ENCODE measurements at regions not wholly inside any gene's neighbourhood (a gene's known extent, or its start where the extent isn't known, plus 50 kb on each side); places are given as distances from the start of the nearest gene placed in this dataset.

DNA sequence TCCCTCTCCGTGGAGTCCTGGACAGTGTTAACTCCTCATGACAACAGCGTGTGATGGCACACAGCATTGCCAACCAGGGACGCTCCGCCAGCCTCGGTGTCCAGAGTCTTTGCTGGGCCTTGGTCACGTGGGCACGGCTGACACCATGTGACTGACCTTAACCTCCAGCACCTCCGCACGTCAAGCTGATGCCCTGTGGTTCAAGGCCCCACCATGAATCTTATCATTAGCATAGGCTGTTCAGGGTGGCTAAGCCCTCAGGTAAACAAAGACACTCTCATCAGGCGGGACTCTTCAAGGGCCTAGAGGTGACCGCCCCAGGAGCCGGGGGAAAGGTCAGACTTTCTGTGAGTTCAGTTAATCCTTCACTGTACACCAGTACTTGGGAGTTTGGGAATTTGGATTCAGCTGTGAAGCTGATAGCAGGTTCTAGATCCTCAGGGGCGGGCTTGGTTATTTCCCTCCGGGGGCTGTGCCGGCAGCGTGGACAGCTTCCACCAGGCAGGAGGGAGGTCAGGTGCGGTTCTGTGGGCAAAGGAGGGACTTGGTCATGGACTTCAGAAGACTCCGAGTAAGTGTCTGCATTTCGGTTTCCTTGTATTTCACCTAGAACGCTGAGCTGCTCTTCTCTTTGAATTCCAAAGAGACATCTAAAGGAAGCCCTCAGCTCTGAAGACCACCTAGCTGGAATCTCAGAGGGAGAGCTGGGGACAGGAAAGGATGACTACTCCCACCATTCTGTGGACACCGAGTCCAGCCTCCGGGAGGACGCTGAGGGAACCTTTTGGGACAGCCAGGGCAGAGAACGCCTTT lies 195.5 kb upstream of the CIBAR2 start:
- DNase-seq: no peak

DNA sequence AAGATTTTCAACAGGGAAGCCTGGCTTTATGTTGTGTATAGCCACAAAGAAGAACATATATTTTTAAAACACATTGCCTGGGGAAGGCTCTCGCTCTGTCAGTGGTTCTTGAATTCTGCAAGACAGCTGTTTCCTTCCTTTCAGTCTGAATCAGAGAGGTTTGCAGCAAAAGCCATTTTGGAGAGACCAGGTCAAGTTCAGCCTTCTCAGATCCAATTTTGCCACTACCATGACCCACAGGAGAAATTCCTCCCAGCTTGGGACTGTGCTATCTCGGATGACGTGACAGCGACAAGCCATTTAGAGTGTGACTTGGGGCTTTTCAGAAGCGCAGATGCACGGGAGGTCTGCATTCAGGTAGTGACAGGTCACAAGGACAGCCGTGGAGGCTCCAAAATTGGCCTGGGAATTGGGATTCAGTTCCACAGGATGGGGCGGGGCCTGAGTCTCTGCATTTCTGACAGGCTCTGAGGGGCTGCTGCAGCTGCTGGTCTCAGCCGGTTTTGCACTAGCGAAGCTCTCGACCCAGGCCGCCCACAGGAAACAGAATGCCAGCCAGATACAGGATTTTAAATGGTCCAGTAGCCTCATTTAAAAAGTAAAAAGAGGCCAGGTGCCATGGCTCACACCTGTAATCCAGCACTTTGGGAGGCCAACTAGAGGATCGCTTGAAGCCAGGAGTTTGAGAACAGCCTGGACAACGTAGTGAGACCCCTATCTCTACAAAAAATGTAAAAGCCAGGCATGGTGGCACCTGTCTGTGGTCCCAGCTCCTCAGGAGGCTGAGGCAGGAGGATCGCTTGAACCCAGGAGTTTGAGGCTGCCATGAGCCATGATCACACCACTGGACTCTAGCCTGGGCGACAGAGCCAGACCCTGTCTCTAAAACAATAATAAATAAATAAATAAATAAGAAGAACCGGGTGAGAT lies 196.6 kb upstream of the CIBAR2 start:
- DNase-seq: peak in 2 of 56 donors; percentile 8 to 15

DNA sequence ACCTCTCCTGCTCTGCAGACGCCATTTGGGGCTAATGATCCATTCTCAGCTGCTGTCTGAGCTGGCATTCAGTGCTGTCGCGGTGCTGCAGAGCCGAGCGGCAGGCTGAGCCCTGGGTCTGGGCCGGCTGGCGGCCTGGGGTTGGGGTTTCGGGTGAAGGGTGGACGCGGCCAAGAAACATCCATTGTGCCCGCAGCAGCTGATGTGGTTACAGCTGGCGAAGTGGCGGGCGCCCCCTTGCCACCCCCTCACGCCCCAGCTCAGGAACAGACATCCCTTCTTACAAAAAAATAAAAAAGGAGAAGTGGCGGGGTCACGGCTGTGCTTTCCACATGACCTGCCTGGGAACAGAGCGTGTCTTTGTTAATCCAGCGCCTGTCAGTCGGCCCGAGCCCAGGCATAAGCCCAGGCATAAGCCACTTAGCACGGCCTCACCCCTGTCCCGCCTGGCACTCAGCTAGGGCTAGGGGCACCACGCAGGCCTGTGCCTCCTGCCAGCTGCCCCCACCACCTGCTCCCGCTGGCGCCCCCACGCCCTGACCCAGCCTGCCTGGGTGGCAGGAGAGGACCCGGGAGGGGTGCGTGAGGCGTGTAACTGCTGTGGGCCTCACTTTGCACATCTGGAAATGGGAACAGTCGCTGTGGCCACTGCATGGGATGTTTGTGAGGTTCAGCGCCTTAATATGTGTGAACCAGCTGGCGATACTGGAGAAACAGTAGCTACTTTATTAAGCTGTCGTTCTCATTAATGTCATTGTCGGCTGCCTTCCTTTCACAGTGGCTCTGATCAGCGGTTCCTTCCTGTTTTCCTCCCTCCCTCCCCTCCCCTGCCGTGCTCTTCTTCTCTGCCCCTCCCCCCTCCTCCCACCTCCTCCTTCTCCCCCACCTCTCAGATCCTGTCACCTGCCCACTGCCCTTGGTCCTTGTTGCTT lies 197.7 kb upstream of the CIBAR2 start:
- DNase-seq: peak in 55 of 56 donors; percentile 53 to 96 (median 88)

DNA sequence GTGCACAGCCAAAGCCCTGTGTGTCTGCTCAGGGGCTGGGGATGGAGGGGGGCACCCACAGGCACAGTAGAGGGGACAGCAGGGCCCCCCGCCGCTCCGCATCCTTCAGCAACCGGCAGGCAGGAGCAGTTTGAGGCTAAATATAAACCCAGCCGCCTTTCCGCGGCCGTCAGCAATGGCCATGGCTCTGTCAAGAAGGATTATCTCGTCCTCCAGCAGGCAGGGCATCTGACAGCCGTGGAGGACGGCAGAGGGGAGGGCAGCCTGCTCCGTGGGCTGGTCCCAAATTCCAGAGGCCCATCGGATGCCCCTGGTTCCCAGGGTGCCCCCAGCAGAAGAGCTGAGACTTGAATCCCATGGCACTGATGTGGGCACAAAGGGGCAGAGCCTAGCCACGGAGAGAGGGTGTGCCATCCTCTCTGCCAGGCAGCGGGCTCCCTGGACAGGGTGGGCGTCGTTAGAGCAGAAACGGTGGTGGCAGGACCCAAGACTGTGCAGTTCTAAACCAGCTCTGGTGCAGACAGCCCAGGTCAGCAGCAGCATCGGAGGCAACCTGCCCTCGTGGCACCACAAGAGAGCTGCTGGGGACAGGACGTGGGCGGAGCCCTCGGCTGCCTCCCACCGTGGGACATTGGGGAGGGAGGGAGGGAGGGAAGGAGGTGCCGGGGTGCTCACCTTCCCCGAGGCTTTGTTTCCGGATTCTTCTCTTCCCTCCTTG lies 198.8 kb upstream of the CIBAR2 start:
- DNase-seq: peak in 4 of 56 donors; percentile 14 to 57 (median 30)

DNA sequence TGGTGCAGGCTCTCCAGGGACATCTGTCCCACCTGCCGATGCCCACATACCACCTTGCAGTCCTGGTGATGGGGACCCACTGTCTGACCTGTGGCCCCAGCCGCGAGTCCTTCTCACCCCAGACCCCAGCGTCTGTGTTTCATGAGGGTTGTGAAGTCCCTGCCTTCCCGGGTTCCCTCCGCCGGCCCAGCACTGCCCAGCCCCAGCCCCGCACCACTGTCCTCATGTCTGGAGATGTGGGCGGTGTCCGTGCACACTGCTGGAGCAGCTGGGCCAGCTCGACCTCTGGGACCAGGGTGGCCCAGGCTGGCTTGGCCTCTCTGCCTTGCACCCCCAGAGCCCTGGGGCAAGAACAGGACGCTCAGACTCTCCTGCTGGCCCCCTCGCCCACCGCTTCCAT lies 199.5 kb upstream of the CIBAR2 start:
- DNase-seq: no peak

DNA sequence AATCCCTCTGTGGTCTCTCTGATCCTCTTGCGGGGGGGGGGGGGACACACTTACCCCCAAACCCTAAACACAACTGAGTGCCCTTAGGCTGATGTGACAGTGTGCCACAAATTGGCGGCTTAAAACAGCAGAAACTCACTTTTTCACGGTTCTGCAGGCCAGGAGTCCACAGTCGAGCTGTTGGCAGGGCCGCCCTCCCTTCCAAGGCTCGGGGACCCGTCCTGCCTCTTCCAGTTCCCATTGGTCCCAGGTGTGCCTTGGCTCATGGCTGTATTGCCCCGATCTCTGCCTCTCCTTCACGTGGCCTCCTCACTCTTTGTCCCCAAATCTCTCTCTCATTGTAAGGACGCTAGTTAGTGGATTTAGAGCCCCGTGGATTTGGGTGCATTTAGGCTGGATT lies 199.9 kb upstream of the CIBAR2 start:
- DNase-seq: no peak

DNA sequence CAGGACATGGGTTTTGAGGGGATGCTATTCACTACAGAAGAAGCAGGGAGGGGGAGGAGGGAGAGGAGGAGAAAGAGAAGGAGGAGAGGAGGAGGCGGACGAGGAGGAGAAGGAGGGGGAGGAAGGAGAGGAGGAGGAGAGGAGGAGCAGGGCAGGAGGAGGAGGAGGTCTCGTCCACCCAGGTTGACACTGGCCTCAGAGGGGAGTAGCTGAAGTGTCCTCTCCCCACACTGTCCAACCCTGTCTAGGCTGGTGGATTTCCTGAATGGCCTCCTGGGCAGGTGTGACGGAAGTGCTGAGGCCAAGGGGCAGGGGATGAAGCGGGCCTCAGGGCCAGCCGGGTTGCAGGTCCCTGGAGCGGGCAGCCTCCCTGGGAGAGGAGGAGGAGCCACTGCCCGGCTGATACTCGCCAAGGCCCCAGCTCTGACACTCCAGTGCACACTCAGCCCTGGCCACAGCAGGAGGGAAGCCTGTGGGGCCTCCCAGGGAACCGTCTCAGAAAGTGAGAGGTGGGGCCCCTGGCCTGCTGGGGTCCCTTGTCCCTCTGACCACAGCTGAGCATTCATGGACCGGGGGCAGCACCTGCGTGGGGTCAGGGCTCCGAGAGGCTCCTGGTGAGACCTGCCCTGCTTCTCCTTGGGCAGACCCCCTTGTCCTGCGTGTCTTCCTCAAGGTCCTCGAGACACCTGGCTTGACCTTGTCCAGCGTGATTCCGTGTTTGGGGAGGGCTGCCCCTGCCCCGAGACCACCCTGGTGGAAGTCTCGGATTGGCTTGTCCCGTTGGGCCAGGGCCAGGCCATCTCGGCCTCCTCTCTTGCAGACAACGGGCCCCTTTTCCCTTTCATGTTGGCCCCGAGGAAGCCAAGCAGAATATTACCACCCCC lies 200.6 kb upstream of the CIBAR2 start:
- DNase-seq: peak in 1 of 56 donors; percentile 56

DNA sequence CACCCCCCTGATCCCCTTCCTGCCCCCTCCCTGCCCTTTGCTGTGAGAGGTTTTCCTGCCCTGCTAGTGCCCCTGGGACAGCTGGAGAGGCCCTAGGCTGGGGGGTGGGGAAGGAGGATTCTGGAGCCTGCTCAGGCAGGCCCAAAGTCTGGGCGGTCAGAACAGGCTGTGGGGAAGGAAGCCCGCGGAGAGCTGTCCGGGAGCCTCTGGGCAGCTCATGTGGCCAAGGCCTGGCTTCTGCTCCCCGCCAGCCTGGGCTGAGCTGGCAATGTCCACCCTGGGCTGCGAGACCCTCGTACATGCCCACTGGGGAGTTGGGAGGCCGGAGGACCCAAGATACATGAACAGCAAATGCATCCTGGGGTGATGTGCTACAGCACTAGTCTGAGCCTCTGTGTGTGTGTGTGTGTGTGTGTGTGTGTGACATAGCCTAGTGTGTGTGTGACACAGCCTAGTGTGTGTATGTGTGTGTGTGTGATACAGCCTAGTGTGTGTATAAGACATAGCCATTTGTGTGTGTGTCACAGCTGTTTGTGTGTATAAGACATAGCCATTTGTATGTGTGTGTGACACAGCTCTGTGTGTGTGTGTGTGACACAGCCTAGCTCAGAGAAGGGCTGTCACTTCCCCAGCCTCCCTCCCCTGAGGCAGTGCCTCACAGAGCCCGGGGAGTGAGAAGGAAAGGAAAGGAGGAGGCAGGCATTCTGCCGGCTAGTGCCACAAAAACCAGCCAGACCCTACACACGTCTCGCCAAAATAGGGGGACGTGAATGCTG lies 201.4 kb upstream of the CIBAR2 start:
- DNase-seq: peak in 28 of 56 donors; percentile 14 to 56 (median 36)

DNA sequence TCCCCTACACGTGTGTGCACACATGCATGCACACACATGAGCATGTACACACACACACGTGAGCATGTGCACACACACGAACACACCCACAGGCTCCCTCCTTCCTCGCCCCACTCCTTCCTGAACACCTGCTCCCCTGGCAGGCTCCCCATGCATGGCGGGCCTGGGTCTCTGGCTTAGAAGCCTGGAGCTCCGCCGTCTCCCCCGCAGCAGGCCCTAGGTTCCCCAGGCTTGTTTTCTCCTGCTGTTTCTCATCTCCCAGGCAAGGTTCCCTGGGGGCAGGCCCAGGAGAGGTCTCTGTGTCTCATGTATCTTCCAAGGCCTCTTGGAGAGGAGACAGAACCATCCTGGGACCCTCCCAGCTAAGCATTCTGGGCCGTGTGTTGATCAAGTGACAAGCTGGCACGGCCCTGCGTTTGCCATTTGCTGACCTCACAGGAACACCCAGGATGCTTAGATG lies 202.3 kb upstream of the CIBAR2 start:
- no peak for DNase-seq

DNA sequence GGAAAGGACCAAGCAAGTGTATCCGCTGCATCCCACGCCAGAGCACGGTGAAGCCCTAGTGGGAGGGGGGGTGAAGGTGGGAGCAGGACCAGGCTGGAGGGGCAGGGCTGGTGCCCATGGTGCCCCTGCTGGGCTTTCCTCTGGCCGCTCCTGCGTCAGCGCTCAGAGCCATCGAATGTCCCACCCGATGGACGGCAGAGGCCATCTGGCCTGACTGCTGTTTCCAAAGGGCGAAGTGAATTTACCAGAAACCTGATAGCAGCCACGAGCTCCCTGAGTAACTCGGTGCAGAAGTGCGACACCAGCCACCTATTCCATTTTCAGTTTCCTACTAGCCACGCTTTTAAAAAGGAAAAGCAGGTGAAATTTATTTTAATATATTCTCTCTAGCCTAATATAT lies 203.6 kb upstream of the CIBAR2 start:
- no peak for DNase-seq

DNA sequence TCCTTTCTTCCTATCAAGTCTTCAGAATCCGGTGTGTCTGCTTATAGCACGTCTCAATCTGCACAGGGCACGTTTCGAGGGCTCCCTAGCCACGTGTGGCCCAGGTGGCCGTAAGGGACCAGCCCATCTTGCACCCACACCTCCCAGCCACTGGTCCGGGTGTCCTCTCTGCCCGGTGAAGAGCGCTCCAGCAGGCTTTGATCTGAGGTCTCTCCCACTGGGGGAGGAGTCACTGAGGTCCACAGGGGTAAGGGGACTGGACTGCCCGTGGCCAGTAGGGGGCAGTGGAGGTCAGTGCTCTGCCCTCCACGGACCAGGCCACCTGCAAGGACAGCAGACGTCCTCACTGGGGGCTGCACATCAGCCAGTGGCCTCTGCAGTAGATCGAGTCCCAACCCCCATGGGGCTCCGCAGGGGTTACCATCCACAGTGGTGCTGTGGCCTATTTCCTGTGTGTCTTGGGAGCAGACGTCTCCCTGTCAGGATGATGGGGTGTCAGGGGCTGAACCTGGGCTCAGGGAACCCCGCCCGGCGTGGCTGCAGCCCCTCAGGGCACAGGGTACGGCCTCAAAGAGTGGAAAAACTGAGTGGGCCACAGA lies 204.1 kb upstream of the CIBAR2 start:
- DNase-seq: peak in 38 of 56 donors; percentile 5 to 73 (median 36)

DNA sequence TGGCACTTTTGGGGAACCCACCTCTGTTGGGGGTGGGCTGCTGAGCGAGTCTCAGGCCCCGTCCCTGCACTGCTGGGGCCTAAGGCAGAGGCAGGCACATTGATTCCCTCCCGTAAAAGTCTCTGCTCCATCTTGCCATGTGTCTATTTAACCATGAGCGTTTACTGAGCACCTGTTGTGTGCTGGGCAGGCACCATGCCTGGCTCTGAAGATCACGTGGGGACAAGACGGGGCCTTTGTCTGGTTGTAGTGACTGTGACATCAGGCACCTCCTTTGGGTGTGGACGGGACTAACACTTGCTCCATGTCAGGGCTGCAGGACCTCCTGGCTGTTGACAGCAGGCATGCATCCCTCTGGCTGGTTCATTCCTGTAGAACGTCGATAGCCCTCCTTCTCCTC lies 204.7 kb upstream of the CIBAR2 start:
- no peak for DNase-seq

DNA sequence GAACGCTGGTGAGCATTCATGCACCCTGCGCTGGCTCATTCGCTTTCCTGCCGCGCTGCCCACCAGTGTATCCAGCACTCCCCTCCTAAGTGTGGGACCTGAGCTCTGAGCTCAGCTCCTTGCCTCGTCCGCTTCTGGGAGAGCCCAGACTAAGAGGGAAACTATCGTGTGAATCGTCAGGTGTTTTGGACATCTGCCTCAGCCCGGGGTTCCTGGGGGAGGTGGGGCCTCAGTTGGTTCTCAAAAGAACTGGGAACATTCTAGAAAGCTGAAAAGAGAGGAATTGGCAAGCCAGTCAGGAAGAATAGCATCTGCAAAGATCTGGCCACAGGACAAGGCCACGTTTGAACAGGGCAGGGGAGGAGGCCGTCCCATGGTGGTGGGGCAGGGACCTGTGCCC lies 205.4 kb upstream of the CIBAR2 start:
- no peak for DNase-seq

DNA sequence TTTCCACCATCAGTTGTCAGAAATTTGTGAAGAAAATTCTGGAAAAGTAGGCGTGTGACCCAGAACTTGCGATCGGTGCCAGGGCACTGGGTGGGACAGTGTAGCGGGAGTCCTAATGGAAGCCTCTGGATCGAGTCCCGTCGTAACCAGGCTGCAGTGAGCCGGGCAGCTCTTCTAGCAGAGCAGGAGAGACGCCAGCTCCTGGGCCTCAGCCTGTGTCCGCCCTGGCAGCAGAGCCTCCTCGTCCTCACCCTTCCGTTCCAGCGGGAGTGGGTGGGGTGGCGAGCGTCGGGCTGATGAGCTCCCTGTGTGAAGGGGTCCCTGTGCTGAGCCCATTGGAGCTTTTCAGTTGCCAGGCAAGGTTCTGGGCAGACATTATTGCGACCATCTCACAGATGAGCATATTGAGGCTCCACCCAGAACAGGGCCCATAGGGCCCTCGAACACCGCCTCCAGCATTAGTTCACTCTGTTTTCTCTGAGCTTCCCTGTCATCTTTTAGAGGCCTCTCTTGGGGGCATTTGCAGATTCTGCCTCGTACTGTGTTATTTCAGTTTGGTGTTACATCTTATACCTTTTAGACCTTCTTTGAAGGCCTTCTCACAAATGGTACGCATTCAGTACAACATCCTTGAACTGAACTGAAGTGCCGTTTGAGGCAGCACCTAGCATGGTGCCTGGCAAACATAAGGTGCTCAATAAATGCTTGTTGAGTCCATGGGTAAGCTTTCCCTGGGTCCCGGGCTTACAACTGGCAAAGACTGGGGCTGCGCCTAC lies 207.1 kb upstream of the CIBAR2 start:
- DNase-seq: peak in 4 of 56 donors; percentile 11 to 23 (median 19)

DNA sequence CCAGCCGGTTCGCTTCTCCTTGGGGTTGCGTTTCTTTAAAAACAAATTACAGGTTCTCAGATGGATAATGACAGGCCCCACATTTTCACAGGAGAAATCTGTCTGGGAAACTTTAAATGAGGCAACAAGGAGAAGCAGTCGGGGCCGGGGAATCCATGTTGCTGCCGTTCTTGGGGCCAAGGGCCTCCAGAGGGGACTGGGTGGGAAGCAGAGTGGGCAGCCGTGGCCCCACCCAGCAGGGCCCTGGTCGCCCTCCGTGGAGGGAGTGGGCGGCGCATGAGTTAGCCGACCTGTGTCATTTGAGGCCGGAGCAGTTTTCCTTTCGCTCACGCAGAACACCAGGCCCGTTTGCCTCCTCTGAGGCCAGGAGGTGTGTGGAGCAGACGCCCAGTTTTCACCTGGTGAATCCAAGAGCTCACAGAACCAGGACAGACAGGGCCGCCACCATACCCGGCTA lies 207.7 kb upstream of the CIBAR2 start:
- DNase-seq: no peak

DNA sequence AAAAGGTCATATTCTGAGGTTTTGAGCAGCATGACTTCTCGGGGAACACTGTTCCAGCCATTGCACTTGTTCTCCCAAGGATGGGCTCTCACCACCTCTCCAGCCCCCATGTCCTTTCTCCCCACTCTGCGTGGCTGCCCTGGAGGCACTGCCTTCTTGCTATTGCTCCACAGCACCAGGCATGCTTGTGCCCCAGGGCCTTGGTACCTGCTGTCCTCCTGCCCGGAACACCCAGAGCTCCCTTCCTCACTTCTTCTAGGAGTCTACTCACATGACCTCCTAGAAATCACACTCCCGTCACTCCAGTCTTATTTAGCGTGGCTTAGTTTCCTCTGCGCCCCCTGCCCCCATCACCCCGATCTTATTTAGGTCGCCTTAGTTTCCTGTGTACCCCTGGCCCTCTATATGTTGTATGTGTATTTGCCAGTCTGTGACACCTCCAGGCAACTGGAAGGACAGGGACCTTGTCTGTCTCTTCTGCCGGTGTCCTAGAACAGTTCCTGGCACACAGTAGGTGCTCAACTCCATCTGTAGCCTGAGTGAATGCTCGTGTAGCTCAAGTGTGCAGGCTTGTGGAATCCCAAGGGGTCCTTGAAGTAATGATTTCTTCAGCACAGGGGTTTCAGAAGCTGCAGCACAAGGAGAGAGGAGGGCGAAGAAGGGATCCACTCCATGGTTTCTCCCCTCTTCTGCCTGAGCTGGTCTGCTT lies 208.6 kb upstream of the CIBAR2 start:
- DNase-seq: no peak

All from amygdala (tissue), 56 donors.